SJCRH30 (cell line): ENCODE measurements at regions not wholly inside any gene's neighbourhood (a gene's known extent, or its start where the extent isn't known, plus 50 kb on each side); places are given as distances from the start of the nearest gene placed in this dataset.

Experiments used
- DNase-seq, 2 experiments: peaks; one replicate each; pipeline ENCODE4 v3.0.0-alpha.2; 2015 to 2020
- H3K27ac ChIP-seq: fragments of 250-450 bp; sonication (Bioruptor Pico); 2 replicates; pipeline ENCODE4 v1.5.1; 2020; ENCODE audit warnings: mild to moderate bottlenecking, moderate library complexity
- H3K27me3 ChIP-seq: fragments of 250-450 bp; sonication (Bioruptor Pico); 2 replicates; pipeline ENCODE4 v1.5.1; 2020; ENCODE audit warnings: mild to moderate bottlenecking, moderate library complexity
- H3K36me3 ChIP-seq: fragments of 250-450 bp; sonication (Bioruptor Pico); 2 replicates; pipeline ENCODE4 v1.5.1; 2020; ENCODE audit warnings: mild to moderate bottlenecking, moderate library complexity
- H3K4me1 ChIP-seq: fragments of 250-450 bp; sonication (Bioruptor Pico); 2 replicates; pipeline ENCODE4 v1.5.1; 2020; ENCODE audit warnings: mild to moderate bottlenecking, moderate library complexity
- H3K4me3 ChIP-seq: fragments of 250-450 bp; sonication (Bioruptor Pico); 2 replicates; pipeline ENCODE4 v1.5.1; 2020; ENCODE audit warnings: mild to moderate bottlenecking, moderate library complexity
- H3K9me3 ChIP-seq: fragments of 250-450 bp; sonication (Bioruptor Pico); replicated peaks from 2 replicates; pipeline ENCODE4 v1.5.1; 2020; ENCODE audit warnings: mild to moderate bottlenecking, moderate library complexity

DNA sequence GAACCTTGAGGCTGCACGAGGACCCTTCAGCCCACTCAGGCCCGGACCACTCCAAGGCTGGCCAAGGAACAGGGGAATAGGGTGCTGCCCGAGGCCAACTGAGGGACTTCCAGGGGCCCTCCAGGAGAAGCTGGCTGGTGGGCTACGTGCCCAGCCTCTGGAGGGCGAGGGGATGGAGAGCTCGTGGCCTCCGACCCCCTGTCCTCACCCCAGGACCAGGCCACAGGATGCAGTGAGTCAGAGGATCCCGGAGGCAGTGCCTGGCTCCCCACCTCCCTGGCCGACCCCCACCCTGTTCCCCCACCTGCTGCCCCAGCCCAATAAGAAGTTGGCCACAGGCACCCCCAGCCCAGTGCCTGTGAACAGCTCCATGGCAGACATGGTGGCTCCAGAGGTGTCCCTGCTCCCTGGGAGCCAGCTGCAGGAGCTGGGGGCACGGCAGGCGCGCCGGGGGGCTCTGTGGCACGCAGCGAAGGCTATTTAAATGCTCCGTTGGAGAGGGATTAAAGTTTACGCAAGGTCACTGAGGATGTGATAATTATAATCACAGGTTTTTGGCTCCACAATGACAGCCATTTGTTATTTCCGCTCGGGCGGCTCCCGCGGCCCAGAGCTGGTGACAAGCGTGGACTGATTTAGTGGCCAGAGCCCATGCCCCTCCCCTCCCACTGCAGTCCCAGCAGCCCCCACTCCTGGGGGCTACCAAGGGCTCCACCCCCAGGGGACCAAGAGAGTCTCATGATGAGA lies 95.7 kb upstream of the NKX1-1 start:
- no peak overlapping the region for H3K4me3 ChIP-seq
- H3K36me3 ChIP-seq, result no peaks in the 10 kb centered on the region
- H3K4me1 ChIP-seq, result peaks cover under 1% of the 10 kb centered on the region; the same call in 1 of the 2 replicates
- no peaks in the 10 kb centered on the region for H3K9me3 ChIP-seq
- no peak overlapping the region for H3K27ac ChIP-seq
- no peaks in the 10 kb centered on the region for H3K27me3 ChIP-seq
- peak in 1 of 2 experiments; percentile 1 for DNase-seq

DNA sequence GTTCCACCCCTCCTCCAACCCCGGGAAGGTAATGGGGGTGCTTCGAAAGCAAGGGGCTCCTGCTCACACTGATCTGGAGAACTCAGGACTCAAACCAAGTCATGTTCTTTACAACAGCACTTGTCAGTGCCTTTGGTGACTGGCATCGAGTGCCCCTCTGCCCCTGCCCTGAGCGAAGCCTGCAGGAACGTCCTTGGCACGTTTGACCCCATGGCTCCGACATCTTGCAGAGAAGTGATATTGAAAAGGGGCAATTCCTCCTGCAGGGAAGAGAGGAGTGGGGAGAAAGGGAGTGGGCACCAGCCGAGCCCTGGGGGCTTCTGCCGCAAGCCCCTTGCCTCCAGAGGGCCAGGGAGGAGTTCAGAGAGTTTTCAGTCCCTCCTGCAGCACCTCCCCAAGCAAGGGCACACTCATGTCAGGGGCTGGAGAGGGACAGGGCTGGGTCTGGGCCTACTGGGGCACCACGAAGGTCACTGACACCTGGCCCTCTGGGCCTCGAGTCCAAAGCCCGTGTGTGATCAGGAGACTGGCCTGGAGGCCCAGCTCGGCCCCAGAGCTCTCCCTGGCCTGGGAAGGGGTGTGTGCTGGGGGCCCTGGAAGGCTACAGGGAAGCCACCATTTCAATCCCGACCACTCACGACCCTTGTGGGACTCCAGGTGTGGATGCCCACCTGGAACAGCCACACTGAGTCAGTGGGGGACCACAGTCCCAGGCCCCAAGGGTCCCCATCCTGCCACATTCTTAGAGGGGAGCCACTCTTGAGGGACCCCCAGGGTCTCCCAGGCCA lies 94.9 kb upstream of the NKX1-1 start:
- H3K4me3 ChIP-seq, result no peak overlapping the region
- H3K9me3 ChIP-seq, result no peaks in the 10 kb centered on the region
- no peaks in the 10 kb centered on the region for H3K27me3 ChIP-seq
- no peaks in the 10 kb centered on the region for H3K4me1 ChIP-seq
- no peak overlapping the region for H3K27ac ChIP-seq
- DNase-seq, result no peak
- no peaks in the 10 kb centered on the region for H3K36me3 ChIP-seq

DNA sequence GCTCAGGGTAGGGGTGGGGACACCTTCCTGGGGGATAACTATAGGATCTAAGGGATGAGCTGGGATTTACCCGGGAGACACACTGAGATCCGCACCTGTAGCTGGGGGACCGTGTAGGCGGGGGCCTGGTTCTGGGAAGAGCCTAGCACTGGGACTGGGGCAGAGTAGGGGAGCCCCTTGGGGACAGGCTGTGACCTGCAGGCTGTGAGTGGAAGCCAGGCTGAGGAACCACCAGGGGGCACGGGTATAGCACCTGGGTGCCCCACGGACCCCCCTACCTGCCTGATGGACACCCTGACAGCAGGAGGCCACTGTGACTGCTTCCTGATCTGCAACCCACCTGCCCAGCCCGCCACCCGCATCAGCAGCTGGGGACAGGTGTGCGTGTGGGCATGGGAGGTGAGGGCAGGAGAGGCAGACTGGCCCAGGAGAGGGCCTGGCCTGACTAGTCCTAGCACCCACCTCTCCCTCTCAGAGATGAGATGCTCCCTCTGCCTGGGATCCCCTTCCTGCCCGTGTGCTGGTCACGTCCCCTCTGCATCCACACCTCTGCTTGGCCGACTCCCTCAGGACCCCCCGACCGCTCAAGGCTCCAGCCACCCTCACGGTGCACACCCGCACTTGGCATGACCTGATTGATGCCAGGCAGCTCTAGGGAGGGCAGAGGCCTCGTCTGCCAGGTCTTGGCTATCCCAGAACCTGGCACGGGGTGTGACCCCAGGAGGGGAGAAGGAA lies 94.2 kb upstream of the NKX1-1 start:
- no peak overlapping the region for H3K27ac ChIP-seq
- no peak for DNase-seq
- no peaks in the 10 kb centered on the region for H3K36me3 ChIP-seq
- H3K4me3 ChIP-seq, result no peak overlapping the region
- H3K4me1 ChIP-seq, result no peaks in the 10 kb centered on the region
- H3K9me3 ChIP-seq, result no peaks in the 10 kb centered on the region
- no peaks in the 10 kb centered on the region for H3K27me3 ChIP-seq

DNA sequence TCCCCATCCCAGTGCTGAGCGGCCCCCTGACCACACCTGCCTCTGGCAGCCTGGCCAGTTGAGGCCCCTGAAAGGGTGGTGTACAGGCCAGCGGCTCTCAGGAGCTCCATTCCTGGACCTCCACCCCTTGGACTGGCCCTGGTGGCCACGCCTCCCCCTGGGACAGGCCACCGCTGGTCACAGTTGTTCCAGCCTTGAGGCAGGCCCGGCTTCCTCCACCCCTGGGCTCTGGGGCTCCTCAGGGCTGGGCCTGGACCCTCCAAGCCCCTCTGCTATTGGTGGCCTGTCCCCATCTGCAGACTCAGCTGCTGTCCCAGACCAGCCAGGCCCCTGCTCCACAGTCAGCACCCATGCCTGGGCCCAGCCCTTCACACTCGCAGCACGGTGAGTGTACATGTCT lies 93.2 kb upstream of the NKX1-1 start:
- no peak for DNase-seq
- Histone ChIP-seq H3K36me3 (no peaks in the 10 kb centered on the region), H3K27me3 (no peaks in the 10 kb centered on the region), H3K9me3 (no peaks in the 10 kb centered on the region), H3K4me3 (no peak overlapping the region), H3K27ac (no peak overlapping the region), H3K4me1 (no peaks in the 10 kb centered on the region)

DNA sequence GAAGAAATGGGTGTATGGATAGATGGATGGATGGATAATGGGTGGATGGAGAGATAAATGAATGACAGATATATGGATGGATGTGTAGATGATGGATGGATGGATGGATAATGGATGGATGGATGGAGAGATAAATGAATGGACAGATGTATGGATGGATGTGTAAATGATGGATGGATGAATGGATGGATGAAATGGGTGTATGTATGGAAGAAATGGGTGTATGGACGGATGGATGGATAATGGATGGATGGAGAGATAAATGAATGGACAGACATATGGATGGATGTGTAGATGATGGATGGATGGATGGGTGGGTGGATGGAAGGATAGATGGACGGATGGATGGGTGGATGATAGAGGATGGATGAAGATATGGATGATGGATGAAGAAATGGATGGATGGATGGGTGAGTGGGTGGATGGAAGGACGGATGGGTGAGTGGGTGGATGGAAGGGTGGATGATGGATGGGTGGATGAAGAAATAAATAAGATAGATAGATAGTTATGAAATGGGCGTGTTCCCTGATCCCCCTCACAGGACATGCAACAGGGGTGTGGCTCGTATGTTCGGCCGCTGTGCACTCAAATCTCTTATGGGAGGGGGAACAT lies 91.1 kb upstream of the NKX1-1 start:
- Histone ChIP-seq H3K4me3 (no peak overlapping the region), H3K27ac (no peak overlapping the region), H3K4me1 (peaks cover 2% of the 10 kb centered on the region; the same call in 1 of the 2 replicates), H3K9me3 (no peaks in the 10 kb centered on the region), H3K27me3 (no peaks in the 10 kb centered on the region), H3K36me3 (no peaks in the 10 kb centered on the region)
- no peak for DNase-seq

DNA sequence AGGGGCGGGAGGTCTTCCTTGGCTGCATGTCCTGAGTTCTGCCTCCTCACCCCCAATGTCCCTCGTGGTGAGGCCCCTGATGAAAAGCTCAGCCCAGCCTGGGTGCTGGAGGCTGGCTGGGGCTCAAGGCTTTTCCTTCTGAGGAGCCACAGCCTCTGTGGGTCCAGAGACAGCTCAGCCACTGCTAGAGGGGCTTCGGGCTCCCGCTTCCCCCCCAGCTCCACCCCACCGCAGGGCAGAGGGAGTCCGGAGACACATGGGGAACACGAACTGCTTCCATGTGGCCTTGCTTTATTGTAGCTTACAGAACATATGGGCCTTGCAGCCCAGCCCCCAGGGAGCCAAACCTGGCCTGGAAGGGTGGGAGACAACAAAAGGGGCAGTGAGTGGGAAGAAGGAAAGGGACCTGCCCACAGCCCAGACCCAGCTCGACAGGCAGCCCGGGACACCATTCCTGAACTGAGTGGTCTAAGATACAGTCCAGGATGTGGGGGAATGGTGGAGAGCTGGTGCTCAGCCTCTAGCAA lies 89.9 kb upstream of the NKX1-1 start:
- DNase-seq, result no peak
- Histone ChIP-seq H3K27me3 (no peaks in the 10 kb centered on the region), H3K27ac (no peak overlapping the region), H3K36me3 (no peaks in the 10 kb centered on the region), H3K4me3 (no peak overlapping the region), H3K4me1 (peaks cover 2% of the 10 kb centered on the region; the same call in 1 of the 2 replicates), H3K9me3 (no peaks in the 10 kb centered on the region)

DNA sequence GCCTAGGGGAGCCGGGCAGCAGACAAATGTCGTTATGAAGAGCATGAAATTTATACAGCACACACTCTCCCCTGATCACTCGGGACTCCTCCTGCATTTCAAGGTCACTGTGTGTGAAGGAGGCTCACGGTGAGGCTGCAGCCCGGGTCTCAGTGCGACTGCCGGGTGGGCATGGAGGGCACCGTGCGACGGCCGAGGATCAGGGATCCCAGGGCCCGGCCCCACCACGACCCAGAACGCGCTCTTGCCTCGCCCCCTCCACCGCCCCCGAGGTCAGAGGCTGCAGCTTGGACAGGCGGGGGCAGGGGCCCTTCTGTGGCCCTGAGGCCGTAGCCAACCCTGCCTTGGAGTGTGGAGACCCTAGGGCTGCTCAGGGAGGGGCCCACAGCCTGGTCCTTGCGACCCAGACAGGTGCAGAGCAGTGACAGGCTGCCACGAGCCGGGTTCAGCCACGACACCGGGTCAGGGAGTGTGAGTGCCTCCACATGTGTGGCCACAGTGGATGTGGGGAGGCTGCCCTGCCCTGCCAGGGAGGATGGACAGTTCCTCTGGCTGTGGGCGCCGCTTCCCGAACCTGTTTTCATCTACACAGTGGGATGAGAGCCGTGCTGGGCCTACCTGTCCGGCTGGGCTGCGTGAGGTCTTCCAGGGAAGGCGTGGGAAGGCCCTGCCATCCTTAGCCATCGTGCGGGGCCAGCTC lies 89.3 kb upstream of the NKX1-1 start:
- peaks cover 2% of the 10 kb centered on the region; the same call in 1 of the 2 replicates for H3K4me1 ChIP-seq
- no peak overlapping the region for H3K4me3 ChIP-seq
- DNase-seq, result no peak
- no peaks in the 10 kb centered on the region for H3K27me3 ChIP-seq
- no peak overlapping the region for H3K27ac ChIP-seq
- H3K36me3 ChIP-seq, result no peaks in the 10 kb centered on the region
- no peaks in the 10 kb centered on the region for H3K9me3 ChIP-seq

DNA sequence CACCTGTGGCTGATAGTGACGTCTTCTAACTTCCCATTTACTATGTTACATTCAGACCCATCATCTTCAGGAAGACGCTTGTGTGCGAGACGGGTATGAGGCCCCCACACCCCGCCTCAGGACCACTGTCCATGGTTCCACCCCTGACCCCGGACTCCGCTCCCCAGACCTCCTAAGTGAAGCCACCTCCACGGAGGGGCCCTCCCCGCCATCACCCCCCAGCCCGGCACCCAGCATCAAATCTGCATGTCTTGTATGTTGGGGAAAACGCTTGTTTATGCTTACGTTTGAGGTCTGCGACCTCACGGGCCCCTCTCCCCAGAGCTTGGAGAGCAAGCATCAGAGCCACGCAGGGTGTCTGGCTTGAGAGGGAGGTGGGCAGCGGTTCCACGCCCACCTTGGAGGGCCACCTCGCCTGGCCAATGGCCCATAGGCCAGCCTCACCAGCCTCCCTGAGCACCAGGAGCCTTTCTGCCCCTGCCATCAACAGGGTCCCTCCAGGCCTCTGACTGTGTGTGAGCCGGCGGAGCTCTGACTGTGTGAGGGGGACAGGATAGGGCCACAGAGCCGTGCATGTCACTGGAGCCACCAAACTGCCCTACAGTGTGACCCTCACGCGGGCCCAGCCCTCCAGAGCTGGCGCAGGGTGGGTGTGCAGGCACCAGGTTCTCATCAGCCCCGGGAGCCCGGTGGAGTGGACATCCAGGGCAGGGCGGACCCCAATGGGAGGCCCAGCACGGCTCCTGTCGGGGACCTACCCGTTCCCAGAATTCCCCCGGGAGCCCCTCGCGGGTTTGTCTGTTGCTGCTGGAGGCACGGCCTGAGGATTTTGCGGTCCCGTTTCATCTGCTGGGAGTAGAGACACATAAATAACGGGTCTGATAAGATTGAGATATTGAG lies 88.4 kb upstream of the NKX1-1 start:
- Histone ChIP-seq H3K4me3 (no peak overlapping the region), H3K4me1 (peaks cover 2% of the 10 kb centered on the region; the same call in 1 of the 2 replicates), H3K27ac (no peak overlapping the region), H3K36me3 (no peaks in the 10 kb centered on the region), H3K9me3 (no peaks in the 10 kb centered on the region), H3K27me3 (no peaks in the 10 kb centered on the region)
- DNase-seq, result no peak

DNA sequence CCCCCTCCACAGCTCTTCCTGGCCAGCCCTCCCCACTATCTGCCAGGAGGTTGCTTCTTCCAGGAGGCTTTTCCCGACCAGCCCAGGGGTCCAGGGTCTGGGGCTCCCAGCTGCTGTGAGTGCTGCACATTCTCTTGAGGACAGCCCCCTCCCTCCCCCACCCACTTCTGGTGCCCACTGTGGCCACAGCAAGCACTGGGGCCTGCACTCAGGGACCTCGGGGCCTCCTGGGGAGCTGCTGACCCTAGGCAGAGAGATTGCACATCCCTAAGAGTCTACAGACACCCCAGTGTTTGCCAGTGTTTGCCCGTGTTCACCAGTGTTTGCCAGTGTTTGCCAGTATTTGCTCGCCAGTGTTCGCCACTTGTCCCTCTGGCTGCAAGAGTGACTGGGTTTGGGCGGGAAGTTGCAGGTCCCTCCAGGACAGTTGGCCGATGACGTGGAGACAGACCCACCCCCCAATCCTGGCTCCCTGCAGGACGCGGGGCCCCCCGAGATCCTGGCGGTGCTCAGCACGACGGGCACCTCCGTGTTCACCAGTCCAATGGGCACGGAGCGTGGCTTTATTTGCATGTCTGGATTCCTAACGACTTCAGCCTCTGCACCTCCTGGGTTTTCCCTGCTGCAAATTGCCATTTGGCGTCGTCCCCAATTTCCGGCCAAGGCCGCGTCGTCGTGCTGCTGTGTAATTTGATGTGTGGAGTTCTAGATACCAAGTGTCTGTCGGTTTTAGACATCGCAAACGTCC lies 87.5 kb upstream of the NKX1-1 start:
- DNase-seq, result no peak
- H3K36me3 ChIP-seq, result no peaks in the 10 kb centered on the region
- H3K27ac ChIP-seq, result no peak overlapping the region; the same call in 1 of the 2 replicates
- H3K4me3 ChIP-seq, result peak overlapping the region; percentile 53
- H3K9me3 ChIP-seq, result no peaks in the 10 kb centered on the region
- H3K4me1 ChIP-seq, result peaks cover 2% of the 10 kb centered on the region; the same call in 1 of the 2 replicates
- H3K27me3 ChIP-seq, result no peaks in the 10 kb centered on the region

DNA sequence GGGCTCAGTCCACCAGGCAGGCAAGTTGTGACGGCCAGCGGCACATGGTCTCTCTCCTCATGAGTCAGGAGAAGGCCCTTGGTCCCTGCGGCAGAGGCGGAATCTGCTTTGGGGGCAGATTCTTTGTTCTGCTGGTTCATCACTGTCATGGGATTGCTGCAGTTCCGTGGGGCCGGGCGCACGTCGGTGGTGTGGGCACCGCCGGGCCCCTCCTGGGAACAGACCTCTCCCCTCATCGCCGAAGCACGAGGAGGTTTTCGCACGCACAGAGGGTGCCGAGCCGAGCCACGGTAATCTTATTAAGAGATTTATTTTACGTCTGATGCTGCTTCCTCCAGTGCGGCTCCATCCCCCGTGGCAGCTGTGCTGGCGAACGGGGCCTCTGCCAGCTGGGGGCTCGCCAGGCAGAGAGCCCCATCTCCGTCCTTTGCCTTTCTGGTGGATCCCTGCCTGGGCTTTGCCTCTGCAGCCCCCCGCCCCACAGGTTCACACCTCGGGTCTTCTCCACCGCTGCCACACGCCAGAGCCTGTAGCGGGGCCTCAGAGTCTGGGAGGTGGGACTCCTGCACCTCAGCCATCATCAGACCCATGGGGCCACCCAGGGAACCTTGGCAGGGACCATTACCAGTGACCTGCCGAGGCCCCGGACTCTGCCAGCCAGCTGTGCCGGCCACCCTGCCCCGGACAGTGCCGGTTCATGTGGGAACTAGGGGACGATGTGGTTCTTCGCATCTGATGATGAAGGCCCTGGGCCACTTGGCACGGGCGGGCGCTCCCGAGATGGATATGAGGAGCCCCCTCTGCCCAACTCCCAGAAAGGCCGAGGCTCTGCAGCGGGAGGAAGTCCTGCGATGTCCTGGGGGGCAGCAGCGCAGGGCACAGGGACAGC lies 86.7 kb upstream of the NKX1-1 start:
- Histone ChIP-seq H3K36me3 (no peaks in the 10 kb centered on the region), H3K9me3 (no peaks in the 10 kb centered on the region), H3K4me1 (peaks cover 2% of the 10 kb centered on the region; the same call in 1 of the 2 replicates), H3K4me3 (peak overlapping the region; percentile 53), H3K27me3 (no peaks in the 10 kb centered on the region), H3K27ac (peak overlapping the region; percentile 72)
- DNase-seq, result peak; percentile 90

DNA sequence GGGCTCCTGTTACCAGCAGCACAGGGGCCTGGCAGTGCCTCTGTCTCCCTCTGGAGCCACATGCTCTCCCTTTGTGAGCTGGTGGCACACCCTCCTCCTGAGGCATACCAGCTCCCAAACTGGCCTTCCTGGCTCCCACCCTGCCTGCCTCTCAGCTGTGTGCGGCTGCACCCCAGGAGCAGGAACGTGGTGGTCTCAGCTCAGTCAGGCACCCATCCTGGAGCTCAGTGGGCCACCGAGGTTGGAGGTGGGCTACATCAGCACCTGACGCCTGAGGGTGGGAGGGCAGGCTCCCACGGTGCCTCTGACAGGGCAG lies 85.9 kb upstream of the NKX1-1 start:
- no peaks in the 10 kb centered on the region for H3K9me3 ChIP-seq
- H3K4me1 ChIP-seq, result peaks cover 2% of the 10 kb centered on the region; the same call in 1 of the 2 replicates
- peak overlapping the region; percentile 53 for H3K4me3 ChIP-seq
- no peak for DNase-seq
- H3K36me3 ChIP-seq, result no peaks in the 10 kb centered on the region
- peak overlapping the region; percentile 72 for H3K27ac ChIP-seq
- no peaks in the 10 kb centered on the region for H3K27me3 ChIP-seq
